ENCODE measurements at regions not wholly inside any gene's neighbourhood (a gene's known extent, or its start where the extent isn't known, plus 50 kb on each side); places are given as distances from the start of the nearest gene placed in this dataset.

DNA sequence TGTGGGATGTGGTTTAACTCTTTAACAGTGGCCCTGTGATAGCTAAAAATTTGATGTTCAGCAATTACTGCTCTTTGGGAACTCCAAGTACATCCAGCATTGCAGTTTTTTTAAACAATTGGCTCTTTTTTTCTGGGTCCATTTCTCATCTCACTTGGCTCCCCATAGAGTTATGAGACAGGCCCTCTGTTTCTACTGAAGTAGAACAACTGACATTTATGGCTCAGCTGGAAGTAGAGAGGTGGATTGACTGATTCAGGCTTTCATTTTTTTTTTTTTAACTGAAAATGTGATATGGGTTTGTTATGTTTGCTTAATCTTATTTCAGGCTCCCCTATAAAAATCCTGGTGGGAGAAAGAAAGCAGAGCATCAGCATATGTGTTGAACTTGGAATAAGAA, 96.6 kb upstream of the CD180 start:
- DNase-seq (ENCODE audit: low read depth in 1 of 2, low spot score in 2 of 2) = no peak
- Histone ChIP-seq H3K9me3 (replicated peaks) (no peaks in the 10 kb centered on the region), H3K27me3 (replicated peaks) (no peaks in the 10 kb centered on the region), H3K36me3 (no peaks in the 10 kb centered on the region), H3K27ac (no peak overlapping the region), H3K4me3 (no peak overlapping the region), H3K4me1 (replicated peaks) (no peaks in the 10 kb centered on the region)

DNA sequence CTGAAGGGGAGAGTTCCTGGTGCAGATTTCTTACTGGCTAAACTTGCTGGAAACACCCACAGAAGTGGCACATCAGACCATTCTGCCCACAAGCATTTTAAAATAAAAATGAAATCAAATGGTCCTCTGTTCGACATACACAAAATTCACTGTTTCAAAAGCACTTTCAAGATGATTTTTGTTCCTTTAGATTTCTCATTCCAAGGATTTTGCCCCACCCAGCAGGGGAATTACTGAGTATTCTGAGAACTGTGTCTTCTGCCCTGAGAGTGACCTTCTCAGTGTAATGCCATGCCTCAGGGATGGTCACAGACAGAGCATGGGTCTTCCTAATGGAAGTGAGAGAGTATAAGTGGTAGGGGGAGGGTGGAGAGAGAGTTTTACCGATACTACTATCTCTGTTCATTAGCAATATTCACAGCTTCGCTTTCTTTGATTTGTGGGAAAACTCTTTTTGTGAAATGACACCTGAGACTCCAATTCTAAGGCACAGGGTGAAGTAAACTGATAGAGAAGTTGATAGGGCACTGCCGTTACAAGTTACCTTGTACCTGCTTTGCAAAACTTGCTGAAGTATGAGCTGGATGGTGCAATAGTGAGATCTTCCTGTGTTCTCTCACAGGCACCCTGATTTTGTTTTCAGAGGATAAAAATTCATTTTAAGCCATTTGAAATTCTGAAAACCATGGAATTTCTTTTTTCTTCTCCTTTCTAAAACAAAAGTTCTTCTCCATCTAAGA, 95.8 kb upstream of the CD180 start:
- no peak overlapping the region for H3K4me3 ChIP-seq
- peaks cover 8% of the 10 kb centered on the region for H3K4me1 ChIP-seq (replicated peaks)
- H3K9me3 ChIP-seq (replicated peaks) = no peaks in the 10 kb centered on the region
- no peaks in the 10 kb centered on the region for H3K27me3 ChIP-seq (replicated peaks)
- no peaks in the 10 kb centered on the region for H3K36me3 ChIP-seq
- DNase-seq (ENCODE audit: low read depth in 1 of 2, low spot score in 2 of 2) = no peak
- no peak overlapping the region for H3K27ac ChIP-seq

DNA sequence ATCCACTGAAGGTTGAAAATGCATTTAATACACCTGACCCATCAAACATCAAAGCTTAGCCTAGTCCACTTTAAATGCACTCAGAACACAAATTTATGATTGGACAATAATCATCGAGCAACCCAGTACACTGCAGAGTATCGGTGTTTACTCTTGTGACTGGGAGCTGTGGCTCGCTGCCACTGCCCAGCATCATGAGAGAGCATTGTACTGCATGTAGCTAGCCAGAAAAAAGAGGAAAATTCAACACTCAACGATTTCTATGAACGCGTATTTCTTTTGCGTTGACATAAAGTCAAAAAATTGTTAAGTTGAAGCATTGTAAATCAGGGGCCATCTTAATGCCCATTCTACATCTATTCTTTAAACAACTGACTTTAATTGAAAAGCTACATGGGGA, 95.1 kb upstream of the CD180 start:
- Histone ChIP-seq H3K36me3 (no peaks in the 10 kb centered on the region), H3K27ac (no peak overlapping the region), H3K9me3 (replicated peaks) (no peaks in the 10 kb centered on the region), H3K4me1 (replicated peaks) (peaks cover 10% of the 10 kb centered on the region), H3K4me3 (no peak overlapping the region), H3K27me3 (replicated peaks) (no peaks in the 10 kb centered on the region)
- DNase-seq (ENCODE audit: low read depth in 1 of 2, low spot score in 2 of 2) = no peak

DNA sequence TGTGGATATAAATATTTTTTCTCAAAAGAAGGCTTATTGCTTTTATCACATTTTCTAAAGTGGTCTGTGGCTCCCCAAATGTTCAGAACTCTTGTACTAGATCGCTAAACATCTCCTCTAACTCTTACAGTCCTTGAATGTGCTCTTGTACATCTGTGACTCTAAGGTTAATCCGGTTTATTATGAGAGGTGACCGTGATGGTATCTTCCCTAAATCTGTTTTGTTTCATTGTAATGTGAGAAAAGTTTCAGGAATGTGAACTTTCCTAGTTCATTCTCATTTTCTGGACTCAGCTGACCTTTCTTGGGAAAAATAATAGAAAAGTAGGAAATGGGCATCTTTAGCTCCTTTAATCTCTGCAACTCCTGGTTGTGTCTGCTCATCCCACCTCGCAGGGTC, 94.5 kb upstream of the CD180 start:
- Histone ChIP-seq H3K36me3 (no peaks in the 10 kb centered on the region), H3K27ac (no peak overlapping the region), H3K9me3 (replicated peaks) (no peaks in the 10 kb centered on the region), H3K4me1 (replicated peaks) (peaks cover 10% of the 10 kb centered on the region), H3K4me3 (no peak overlapping the region), H3K27me3 (replicated peaks) (no peaks in the 10 kb centered on the region)
- DNase-seq (ENCODE audit: low read depth in 1 of 2, low spot score in 2 of 2) = no peak

DNA sequence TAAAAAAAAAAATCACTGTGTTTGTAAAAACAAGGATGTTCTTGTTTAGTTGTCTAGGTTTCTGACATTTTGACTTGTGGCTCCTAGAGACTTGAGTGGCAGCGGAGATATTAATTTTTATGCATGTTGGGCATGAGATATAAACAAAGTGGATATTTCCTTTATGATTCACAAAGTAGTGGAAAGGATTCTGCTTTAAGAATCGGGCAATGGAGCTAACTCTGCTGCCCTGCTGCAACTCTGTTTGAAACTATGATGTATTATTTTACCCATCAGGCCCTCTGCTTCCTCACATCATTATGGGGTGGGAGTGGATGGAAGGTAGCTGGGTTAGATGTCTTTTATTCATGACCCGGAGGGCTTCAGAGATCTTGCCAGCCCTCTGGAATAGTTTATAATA, 94.1 kb upstream of the CD180 start:
- Histone ChIP-seq H3K4me3 (no peak overlapping the region), H3K4me1 (replicated peaks) (peaks cover 10% of the 10 kb centered on the region), H3K27ac (no peak overlapping the region), H3K9me3 (replicated peaks) (no peaks in the 10 kb centered on the region), H3K36me3 (no peaks in the 10 kb centered on the region), H3K27me3 (replicated peaks) (no peaks in the 10 kb centered on the region)
- no peak for DNase-seq (ENCODE audit: low read depth in 1 of 2, low spot score in 2 of 2)

DNA sequence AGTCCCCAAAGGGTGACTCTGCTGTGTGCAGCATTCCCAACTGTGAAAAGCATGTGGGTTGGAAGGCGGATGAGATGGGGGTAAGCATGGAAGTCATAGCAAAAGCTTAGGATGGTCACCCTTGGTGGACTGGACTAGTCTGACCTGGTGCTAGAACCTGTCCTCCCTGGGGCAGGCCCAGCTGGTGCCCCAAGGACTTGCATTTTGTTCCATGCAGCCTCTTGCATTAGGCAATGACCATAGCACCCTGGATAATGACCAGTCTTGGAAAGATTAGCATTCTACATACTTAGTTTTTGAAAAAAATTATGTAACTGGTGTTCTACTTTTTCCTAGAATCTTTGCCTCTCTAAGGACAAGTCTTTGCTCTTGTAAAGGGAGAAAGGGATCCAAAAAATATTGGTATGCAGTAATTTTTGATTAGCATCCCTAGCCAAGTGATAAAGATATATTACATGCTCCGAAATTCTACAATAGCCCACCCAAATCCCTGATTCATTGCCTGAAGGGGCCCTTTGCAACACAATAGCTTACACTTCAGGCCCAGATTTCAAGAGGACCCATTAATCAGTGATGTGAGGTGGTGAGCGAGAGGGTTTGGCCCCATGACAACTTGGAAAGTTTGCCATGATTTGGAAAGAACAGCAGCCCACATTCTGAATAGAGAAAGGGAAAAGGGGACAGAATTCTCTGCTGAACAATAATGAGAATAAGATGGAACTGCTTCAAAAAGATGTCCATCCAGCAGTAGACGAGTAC, 93.3 kb upstream of the CD180 start:
- Histone ChIP-seq H3K27ac (no peak overlapping the region), H3K9me3 (replicated peaks) (no peaks in the 10 kb centered on the region), H3K36me3 (no peaks in the 10 kb centered on the region), H3K4me3 (no peak overlapping the region), H3K4me1 (replicated peaks) (peaks cover 10% of the 10 kb centered on the region), H3K27me3 (replicated peaks) (no peaks in the 10 kb centered on the region)
- no peak for DNase-seq (ENCODE audit: low read depth in 1 of 2, low spot score in 2 of 2)

DNA sequence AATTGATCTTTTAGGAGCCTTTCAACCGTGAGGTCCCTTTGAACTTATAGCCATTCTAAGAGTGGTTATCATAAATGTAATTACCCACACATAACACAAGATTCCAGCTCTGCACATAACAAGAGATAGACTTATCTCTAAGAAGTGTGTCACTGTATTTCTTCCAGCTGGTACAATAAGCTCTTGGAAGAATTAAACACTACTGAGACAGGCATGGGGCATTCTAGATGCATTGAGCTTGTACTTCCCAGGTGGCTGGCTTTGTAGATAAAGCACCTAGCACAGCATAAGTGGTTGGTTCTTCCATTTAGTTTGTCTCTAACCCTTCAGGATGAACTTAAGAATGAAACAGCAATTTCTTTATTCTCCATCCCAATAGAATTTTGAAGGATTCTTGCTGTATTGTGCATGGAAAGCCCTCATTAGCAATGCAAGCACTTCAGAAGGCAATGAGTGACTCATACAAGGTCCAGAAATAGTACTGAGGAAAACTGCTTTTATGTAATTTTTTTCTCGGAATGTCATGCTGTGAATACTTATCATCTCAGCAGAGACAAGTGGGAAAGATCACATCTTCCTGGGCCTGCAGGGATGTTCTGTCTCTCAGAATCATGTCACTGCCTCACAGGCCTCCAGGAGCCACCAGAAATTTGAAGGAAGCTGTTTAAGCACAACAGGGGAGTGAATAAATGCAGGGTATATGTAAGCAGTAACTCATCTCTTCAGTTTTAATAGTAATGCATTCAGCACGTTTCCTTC, 91.1 kb upstream of the CD180 start:
- no peak overlapping the region for H3K27ac ChIP-seq
- no peaks in the 10 kb centered on the region for H3K36me3 ChIP-seq
- DNase-seq (ENCODE audit: low read depth in 1 of 2, low spot score in 2 of 2) = peak in 1 of 2 experiments; percentile 28
- H3K4me3 ChIP-seq = no peak overlapping the region
- peaks cover 14% of the 10 kb centered on the region for H3K4me1 ChIP-seq (replicated peaks)
- no peaks in the 10 kb centered on the region for H3K9me3 ChIP-seq (replicated peaks)
- no peaks in the 10 kb centered on the region for H3K27me3 ChIP-seq (replicated peaks)

DNA sequence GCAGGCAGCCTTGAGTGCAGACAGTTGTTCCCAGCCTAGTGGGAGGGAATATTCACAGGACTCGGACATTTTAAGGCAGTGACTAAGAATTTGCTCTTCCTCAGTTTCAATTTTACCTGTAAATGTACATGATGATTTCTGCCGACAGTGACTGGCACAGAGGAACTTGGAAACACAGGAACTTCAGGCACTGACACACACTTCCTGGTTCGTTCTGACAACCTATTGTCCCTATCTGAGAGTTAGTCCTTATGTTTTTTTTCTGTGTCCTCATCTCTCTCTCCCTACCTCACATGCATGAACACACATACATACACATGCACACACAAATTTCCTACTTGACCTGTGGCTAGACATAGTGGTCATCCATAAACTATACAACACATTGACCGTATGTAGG, 89.4 kb upstream of the CD180 start:
- H3K4me3 ChIP-seq = no peak overlapping the region
- H3K27me3 ChIP-seq (replicated peaks) = no peaks in the 10 kb centered on the region
- no peak overlapping the region for H3K27ac ChIP-seq
- H3K4me1 ChIP-seq (replicated peaks) = peaks cover 14% of the 10 kb centered on the region
- no peak for DNase-seq (ENCODE audit: low read depth in 1 of 2, low spot score in 2 of 2)
- no peaks in the 10 kb centered on the region for H3K36me3 ChIP-seq
- H3K9me3 ChIP-seq (replicated peaks) = no peaks in the 10 kb centered on the region

DNA sequence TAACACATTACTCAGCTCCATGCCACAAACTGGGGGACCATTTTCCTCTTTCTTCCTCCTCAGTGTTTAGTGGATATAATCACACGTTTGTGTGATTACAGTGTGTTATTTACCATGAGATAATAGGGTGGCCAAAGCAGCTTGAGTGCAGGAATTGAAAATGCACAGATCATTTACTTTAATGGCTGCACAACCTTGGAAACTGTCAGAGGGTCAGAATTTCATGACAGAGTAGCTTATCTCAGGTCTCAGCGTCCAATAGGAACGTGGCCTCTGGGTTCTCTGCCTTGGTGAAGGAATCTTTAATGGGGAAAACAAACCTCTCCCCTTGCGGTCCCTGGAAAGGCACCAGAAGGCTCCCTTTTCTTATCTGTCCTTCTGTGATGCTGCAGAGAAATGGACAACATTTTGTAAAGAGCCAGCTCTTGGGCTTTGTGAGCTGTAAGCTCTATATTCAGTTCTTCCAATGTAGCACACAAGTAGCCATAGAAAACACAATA, 87.4 kb upstream of the CD180 start:
- Histone ChIP-seq H3K4me1 (replicated peaks) (peaks cover 14% of the 10 kb centered on the region), H3K4me3 (no peak overlapping the region), H3K9me3 (replicated peaks) (no peaks in the 10 kb centered on the region), H3K27me3 (replicated peaks) (no peaks in the 10 kb centered on the region), H3K27ac (no peak overlapping the region), H3K36me3 (no peaks in the 10 kb centered on the region)
- DNase-seq (ENCODE audit: low read depth in 1 of 2, low spot score in 2 of 2) = no peak

DNA sequence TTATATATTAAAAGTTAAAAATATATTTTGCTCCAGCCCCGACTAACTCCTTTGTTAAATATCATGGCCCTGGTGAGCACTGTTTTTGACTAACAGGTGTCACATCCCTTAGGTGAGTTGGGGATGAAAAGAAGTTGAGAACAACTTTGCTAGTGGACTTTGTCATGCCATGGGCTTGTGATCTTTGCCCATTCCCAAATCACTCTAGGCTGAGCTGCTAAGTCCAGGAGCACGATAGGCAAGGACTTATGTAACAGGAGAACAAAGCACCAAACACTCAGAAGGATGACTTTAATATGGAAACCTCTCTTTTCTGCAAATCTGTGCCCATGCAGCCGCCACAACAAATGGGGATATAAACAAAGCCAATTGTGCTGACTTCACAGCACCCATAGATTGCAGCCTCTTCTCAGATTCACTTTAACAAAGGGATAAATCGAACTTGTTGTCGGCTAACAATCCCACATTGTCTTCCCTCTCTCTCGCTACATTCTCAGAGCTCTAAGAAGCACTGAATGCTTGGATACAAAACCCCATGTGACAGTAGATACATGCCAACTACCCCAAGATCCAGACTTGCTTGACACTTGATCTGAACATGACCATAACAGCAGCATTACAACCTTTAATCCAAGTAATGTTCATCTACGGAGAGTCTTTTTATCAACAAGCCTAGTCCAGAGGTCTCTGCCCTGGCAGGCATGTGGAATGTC, 86.8 kb upstream of the CD180 start:
- Histone ChIP-seq H3K9me3 (replicated peaks) (no peaks in the 10 kb centered on the region), H3K27ac (no peak overlapping the region), H3K4me3 (no peak overlapping the region), H3K27me3 (replicated peaks) (no peaks in the 10 kb centered on the region), H3K4me1 (replicated peaks) (peaks cover 14% of the 10 kb centered on the region), H3K36me3 (no peaks in the 10 kb centered on the region)
- DNase-seq (ENCODE audit: low read depth in 1 of 2, low spot score in 2 of 2) = no peak

DNA sequence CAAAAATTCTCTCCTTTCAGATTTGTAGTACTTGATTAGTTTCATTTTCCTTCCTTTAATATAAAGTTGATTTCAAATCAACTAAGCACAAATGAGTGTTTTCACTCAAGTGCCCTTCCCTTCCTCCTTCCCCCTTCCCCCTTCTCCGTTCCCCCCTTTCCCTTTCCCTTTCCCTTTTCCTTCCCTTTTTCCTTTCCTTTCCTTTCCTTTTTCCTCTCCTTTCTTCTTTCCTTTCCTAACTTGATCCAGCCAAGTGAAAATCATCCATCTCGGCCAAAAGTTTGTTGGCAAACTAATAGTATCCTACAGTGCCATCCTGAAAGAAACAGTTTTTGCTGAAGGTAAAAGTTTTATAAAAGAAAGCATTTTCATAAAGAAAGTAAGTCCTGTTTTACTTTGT, 85.3 kb upstream of the CD180 start:
- Histone ChIP-seq H3K4me3 (no peak overlapping the region), H3K27ac (no peak overlapping the region), H3K9me3 (replicated peaks) (no peaks in the 10 kb centered on the region), H3K27me3 (replicated peaks) (no peaks in the 10 kb centered on the region), H3K36me3 (no peaks in the 10 kb centered on the region), H3K4me1 (replicated peaks) (peaks cover 4% of the 10 kb centered on the region)
- DNase-seq (ENCODE audit: low read depth in 1 of 2, low spot score in 2 of 2) = no peak

DNA sequence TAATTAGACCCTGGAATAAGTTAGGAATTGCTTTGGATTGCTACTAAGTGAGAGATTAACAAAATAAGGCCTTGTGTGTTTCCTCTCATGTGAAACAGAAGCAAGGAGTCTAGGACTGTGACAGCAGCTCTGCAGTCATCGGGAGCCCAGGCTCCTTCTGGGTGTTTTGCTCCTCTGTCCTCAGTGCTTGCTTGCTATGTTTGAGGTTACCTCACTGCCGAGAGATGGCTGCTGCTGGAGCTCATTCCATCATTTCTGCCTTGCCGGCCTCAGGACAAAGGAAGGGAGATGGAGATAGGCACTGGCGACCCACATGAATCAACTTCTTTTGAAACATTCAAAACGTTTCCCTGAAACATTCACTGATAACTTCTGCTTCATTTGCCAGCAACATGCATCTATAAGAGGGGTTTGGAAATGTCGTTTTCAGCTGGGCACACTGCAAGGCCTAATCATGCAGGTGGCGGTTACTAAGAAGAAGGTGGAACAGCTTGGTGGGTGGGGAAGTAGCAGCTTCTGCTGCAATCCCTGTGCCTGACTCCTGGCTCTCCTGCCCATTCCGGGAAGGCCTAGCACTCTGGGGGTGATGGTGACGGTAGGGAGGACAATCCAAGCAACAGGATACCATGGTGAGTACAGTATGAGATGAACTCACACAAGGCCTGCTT, 77.2 kb upstream of the CD180 start:
- no peaks in the 10 kb centered on the region for H3K36me3 ChIP-seq
- no peaks in the 10 kb centered on the region for H3K27me3 ChIP-seq (replicated peaks)
- no peak overlapping the region for H3K27ac ChIP-seq
- no peaks in the 10 kb centered on the region for H3K9me3 ChIP-seq (replicated peaks)
- H3K4me1 ChIP-seq (replicated peaks) = peaks cover 19% of the 10 kb centered on the region
- H3K4me3 ChIP-seq = no peak overlapping the region
- no peak for DNase-seq (ENCODE audit: low read depth in 1 of 2, low spot score in 2 of 2)

DNA sequence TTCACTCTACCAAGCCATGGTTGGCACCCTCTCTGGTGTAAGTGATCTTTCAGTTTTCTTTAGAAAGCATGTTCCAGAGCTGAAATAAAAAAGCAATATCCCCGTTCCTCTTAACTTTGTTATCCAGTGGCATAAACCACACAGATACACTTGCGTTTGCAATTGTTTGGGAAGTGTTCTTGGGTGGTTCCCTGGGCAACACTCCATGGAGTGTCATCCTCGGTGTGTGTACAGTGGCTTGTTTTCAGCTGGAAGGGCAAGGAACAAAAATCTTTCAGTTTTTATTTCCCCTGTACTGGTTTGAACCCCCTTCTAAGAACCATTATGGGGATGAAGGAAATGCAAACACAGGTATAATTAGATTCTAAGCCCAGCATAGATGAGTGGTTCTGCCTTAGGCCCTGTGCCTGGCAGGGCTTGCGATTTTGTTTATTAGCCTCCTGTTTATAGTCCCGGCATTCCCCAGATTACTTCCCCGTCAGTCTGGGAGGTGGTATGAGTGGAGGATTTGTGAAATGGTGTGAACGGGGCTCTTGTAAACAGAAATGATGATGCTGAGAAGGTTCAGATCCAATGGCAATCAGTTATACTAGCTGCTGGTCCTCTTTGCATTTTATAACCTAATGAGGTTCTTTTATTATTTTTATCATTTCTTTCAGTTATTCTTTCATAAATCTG, 76.0 kb upstream of the CD180 start:
- Histone ChIP-seq H3K36me3 (no peaks in the 10 kb centered on the region), H3K27me3 (replicated peaks) (no peaks in the 10 kb centered on the region), H3K4me1 (replicated peaks) (peaks cover 31% of the 10 kb centered on the region), H3K9me3 (replicated peaks) (no peaks in the 10 kb centered on the region), H3K27ac (peak overlapping the region; percentile 59), H3K4me3 (no peak overlapping the region)
- DNase-seq (ENCODE audit: low read depth in 1 of 2, low spot score in 2 of 2) = peak in 1 of 2 experiments; percentile 69

Data from SJSA1 (cell line).